ENCODE measurements at regions not wholly inside any gene's neighbourhood (a gene's known extent, or its start where the extent isn't known, plus 50 kb on each side); places are given as distances from the start of the nearest gene placed in this dataset.

- Histone ChIP-seq H3K4me1 (ENCODE audit: control insufficient read depth, extremely low read depth, insufficient read depth, low read length) (peaks cover 8% of the 10 kb centered on the region), H3K27me3 (ENCODE audit: control insufficient read depth, extremely low read depth, insufficient read depth, low read length) (no peaks in the 10 kb centered on the region), H3K4me2 (ENCODE audit: control insufficient read depth, extremely low read depth, insufficient read depth, low read depth, low read length) (no peak overlapping the region), H3K9me3 (ENCODE audit: control insufficient read depth, low read depth, low read length) (peaks cover 2% of the 10 kb centered on the region), H3K79me2 (ENCODE audit: control insufficient read depth, insufficient read depth, low read length) (no peaks in the 10 kb centered on the region), H3K4me3 (ENCODE audit: control insufficient read depth in 2 of 3, extremely low read depth in 1 of 3, insufficient read depth in 2 of 3, low read depth in 1 of 3, low read length in 3 of 3) (no peak overlapping the region), H4K20me1 (ENCODE audit: control insufficient read depth, extremely low read depth, insufficient read depth, low read length) (no peaks in the 10 kb centered on the region), H3K27ac (ENCODE audit: control insufficient read depth, insufficient read depth, low read length) (no peak overlapping the region), H3K9ac (ENCODE audit: control insufficient read depth, extremely low read depth, insufficient read depth, low read length) (no peak overlapping the region), H3K9me1 (ENCODE audit: control insufficient read depth, extremely low read depth, insufficient read depth, low read length) (no peaks in the 10 kb centered on the region), H3K36me3 (ENCODE audit: control insufficient read depth in 2 of 2, extremely low read depth in 1 of 2, insufficient read depth in 2 of 2, low read length in 2 of 2) (no peaks in the 10 kb centered on the region), H2AFZ (ENCODE audit: control insufficient read depth, low read length) (no peak overlapping the region)
- no peak for TF ChIP-seq CTCF (optimal IDR thresholded peaks at IDR 0.05 in 1 of 3, IDR thresholded peaks at IDR 0.05 in 1 of 3, conservative IDR thresholded peaks at IDR 0.05 in 1 of 3; ENCODE audit: extremely low read depth in 1 of 3, insufficient read depth in 2 of 3, low read length in 3 of 3)
- no peak for TF ChIP-seq EZH2 (IDR thresholded peaks at IDR 0.05; ENCODE audit: low read length)
- dilution Hi-C loops (cut with MboI; ENCODE audit: extremely low pct_ligation_motif_present, low sequenced_read_pairs): no loop called here
- FAIRE-seq (no peak), DNase-seq (ENCODE audit: low read depth, low spot score) (no peak)
Measured at GRCh38 chrX:63436865-63437264, 85.7 kb upstream of the SPIN4 start.

- H3K36me3 ChIP-seq (ENCODE audit: control insufficient read depth in 2 of 2, extremely low read depth in 1 of 2, insufficient read depth in 2 of 2, low read length in 2 of 2): no peaks in the 10 kb centered on the region
- no peak overlapping the region for H3K9ac ChIP-seq (ENCODE audit: control insufficient read depth, extremely low read depth, insufficient read depth, low read length)
- H3K4me2 ChIP-seq (ENCODE audit: control insufficient read depth, extremely low read depth, insufficient read depth, low read depth, low read length): no peak overlapping the region
- no peaks in the 10 kb centered on the region for H4K20me1 ChIP-seq (ENCODE audit: control insufficient read depth, extremely low read depth, insufficient read depth, low read length)
- no peaks in the 10 kb centered on the region for H3K79me2 ChIP-seq (ENCODE audit: control insufficient read depth, insufficient read depth, low read length)
- H3K27me3 ChIP-seq (ENCODE audit: control insufficient read depth, extremely low read depth, insufficient read depth, low read length): no peaks in the 10 kb centered on the region
- no peak for DNase-seq (ENCODE audit: low read depth, low spot score)
- FAIRE-seq: no peak
- no peak overlapping the region for H3K4me3 ChIP-seq (ENCODE audit: control insufficient read depth in 2 of 3, extremely low read depth in 1 of 3, insufficient read depth in 2 of 3, low read depth in 1 of 3, low read length in 3 of 3)
- H3K4me1 ChIP-seq (ENCODE audit: control insufficient read depth, extremely low read depth, insufficient read depth, low read length): peaks cover 8% of the 10 kb centered on the region
- no peak overlapping the region for H2AFZ ChIP-seq (ENCODE audit: control insufficient read depth, low read length)
- H3K9me3 ChIP-seq (ENCODE audit: control insufficient read depth, low read depth, low read length): peaks cover 2% of the 10 kb centered on the region
- H3K27ac ChIP-seq (ENCODE audit: control insufficient read depth, insufficient read depth, low read length): peak overlapping the region; percentile 33
- no peaks in the 10 kb centered on the region for H3K9me1 ChIP-seq (ENCODE audit: control insufficient read depth, extremely low read depth, insufficient read depth, low read length)
- dilution Hi-C loops (cut with MboI; ENCODE audit: extremely low pct_ligation_motif_present, low sequenced_read_pairs): no loop called here
- TF ChIP-seq CTCF (optimal IDR thresholded peaks at IDR 0.05 in 1 of 3, IDR thresholded peaks at IDR 0.05 in 1 of 3, conservative IDR thresholded peaks at IDR 0.05 in 1 of 3; ENCODE audit: extremely low read depth in 1 of 3, insufficient read depth in 2 of 3, low read length in 3 of 3): no peak
- TF ChIP-seq EZH2 (IDR thresholded peaks at IDR 0.05; ENCODE audit: low read length): no peak
Measured at GRCh38 chrX:63434665-63435064, 83.5 kb upstream of the SPIN4 start.
